SK-N-SH treated with all-trans-retinoic acid at 6 μM for 48 hours (cell line): ENCODE measurements at regions not wholly inside any gene's neighbourhood (a gene's known extent, or its start where the extent isn't known, plus 50 kb on each side); places are given as distances from the start of the nearest gene placed in this dataset.

Experiments used
- PATZ1 ChIP-seq: fragments of 250-450 bp; sonication (Bioruptor Pico); IDR thresholded peaks from 2 replicates; pipeline ENCODE4 v1.8.0; 2020; ENCODE audit warnings: mild to moderate bottlenecking, moderate library complexity, borderline replicate concordance
- PPARA ChIP-seq: fragments of 250-450 bp; sonication (Bioruptor Pico); IDR thresholded peaks from 2 replicates; pipeline ENCODE4 v1.5.0; 2020; ENCODE audit warnings: mild to moderate bottlenecking, borderline replicate concordance
- RARB ChIP-seq: fragments of 250-450 bp; sonication (Bioruptor Pico); IDR thresholded peaks from 2 replicates; pipeline ENCODE4 v1.8.0; 2021; ENCODE audit warnings: mild to moderate bottlenecking, moderate library complexity
- ZNF8 ChIP-seq: fragments of 450-650 bp; formaldehyde crosslinking; IDR thresholded peaks from 2 replicates; pipeline ENCODE4 v1.5.0; 2020; ENCODE audit warnings: mild to moderate bottlenecking, moderate library complexity

DNA sequence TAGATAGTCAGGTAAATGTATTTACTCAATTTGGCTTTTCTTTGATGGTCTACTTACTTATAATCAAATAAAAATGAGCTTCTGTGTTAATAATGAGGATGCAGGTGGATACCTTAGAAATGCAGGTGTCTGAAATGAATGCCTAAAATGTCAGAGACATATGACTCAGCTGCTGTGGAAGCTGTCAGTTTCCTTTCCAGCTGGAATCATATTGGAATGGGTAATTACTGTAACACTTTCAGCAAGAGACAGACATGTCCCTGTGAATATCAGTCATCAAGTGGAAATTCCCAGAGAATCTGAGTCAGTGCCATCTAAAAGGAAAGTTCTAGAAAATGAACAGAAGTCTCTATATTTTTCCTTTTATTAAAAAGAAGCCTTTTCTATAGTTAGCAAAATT, 783.0 kb upstream of the AADAT start:
- TF ChIP-seq RARB: no peak
- no peak for TF ChIP-seq ZNF8
- no peak for TF ChIP-seq PPARA
- TF ChIP-seq PATZ1 (CRISPR knock-in tag): no peak
